Hematopoietic multipotent progenitor cell treated with erythropoietin and hydrocortisone succinate and interleukin-3 and kit ligand, for 4 days (in vitro differentiated cells): ENCODE measurements at regions not wholly inside any gene's neighbourhood (a gene's known extent, or its start where the extent isn't known, plus 50 kb on each side); places are given as distances from the start of the nearest gene placed in this dataset.

ENCODE experiments used
- DNase-seq: peaks from one replicate; pipeline ENCODE4 v3.0.0-alpha.2; 2015

DNA sequence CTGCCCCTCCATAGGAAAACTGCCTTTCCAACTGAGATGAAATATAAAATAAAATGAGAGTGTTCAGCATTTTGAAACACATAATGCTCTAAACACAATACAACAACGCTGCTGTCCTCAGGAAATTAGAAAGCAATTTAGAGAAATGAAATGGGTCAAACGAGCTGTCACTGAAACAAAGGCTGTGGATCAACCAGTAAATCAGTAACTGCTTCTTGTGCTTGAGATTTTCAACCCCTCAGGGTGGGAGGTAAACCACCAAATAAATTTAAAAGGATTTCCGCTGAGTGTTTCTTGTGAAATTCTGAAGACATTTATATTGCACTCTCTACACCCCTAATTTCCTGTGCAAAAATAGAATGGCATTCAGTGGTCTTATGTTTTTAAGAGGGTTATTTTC lies 657.1 kb upstream of the SEL1L start:
- no peak for DNase-seq

DNA sequence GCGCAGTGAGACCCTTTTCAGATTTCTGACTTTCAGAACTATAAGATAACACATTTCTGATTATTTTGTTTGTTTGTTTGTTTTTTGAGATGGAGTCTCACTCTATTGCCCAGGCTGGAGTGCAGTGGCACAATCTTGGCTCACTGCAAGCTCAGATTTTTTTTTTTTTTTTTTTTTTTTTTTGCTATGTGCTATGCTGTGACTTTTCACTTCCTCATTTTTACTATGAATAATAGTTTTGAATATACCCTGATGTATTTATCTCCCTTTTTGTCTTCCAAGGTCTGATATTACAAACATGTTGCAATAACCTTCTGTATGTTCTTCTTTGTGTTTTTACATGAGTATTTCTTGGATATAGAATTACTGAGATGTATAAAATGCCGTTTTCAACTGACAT lies 658.7 kb upstream of the SEL1L start:
- DNase-seq: no peak

DNA sequence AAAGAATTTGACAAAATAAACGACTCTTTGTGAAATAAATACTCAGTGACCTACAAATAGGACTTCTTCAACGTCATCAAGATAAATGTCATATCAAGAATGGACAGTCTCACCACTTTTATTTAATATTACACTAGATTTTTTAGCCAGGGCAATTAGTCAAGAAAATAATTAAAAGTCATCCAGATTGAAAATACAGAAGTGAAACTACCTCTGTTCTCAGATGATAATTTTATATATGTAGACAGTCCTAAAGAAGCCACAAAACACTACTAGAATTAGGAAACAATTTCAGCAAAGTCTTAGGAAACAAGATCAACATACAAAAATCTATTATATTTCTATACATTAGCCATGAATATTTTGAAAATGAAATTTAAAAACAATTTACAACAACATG lies 689.6 kb upstream of the SEL1L start:
- no peak for DNase-seq

DNA sequence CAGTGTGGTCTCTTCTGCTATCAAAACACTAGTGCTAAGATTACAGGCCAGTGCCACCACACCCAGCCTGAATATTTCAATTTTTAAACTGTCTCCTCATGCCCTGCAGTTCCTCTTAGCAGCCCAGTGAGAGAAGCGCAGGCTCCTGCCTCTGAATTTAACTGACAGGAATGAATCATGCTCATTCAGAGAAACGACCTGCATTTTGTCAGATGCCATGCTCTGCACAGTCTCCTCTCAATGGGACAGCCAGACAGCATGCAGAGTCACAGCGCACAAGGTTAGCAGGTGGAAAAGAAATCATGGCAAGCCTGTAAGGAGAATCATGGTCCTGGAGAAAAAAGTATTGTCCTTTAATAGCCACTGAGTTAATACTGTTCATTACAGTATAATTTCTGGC lies 691.0 kb upstream of the SEL1L start:
- DNase-seq: no peak

DNA sequence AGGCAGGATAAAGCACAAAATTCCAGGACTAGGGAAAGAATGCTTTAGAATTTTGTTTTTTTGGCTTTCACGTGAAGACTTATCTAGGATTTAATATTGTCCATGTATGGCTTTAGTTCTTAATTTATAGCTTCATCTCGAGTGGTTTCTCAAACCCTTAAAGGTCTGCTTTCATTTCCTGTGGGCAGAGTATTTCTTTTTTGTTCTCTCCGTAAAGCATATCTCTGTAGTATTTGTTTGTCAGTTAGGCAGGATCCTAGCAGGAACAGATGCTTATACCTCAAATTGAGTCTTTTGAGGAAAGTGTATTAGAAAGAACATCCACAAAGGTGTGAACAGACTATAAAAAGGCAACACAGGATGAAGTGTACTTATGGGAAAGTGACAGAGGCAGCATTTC lies 697.1 kb upstream of the SEL1L start:
- no peak for DNase-seq

- DNase-seq: no peak
Observed at GRCh38 chr14:82238649-82239048, 705.0 kb upstream of the SEL1L start.

- DNase-seq: no peak
Observed at GRCh38 chr14:82239223-82239622, 705.6 kb upstream of the SEL1L start.

GRCh38 chr14:82244791-82245190 lies 711.1 kb upstream of the SEL1L start:
- DNase-seq: no peak

- no peak for DNase-seq
Observed at GRCh38 chr14:82251494-82251893, 717.8 kb upstream of the SEL1L start.

GRCh38 chr14:82270286-82270685 lies 736.6 kb upstream of the SEL1L start:
- no peak for DNase-seq

GRCh38 chr14:82298811-82299210 lies 765.2 kb upstream of the SEL1L start:
- no peak for DNase-seq

- DNase-seq: no peak
Observed at GRCh38 chr14:82309199-82309598, 775.5 kb upstream of the SEL1L start.

- DNase-seq: no peak
Observed at GRCh38 chr14:82313889-82314288, 780.2 kb upstream of the SEL1L start.

- DNase-seq: no peak
Observed at GRCh38 chr14:82328442-82328841, 794.8 kb upstream of the SEL1L start.

DNA sequence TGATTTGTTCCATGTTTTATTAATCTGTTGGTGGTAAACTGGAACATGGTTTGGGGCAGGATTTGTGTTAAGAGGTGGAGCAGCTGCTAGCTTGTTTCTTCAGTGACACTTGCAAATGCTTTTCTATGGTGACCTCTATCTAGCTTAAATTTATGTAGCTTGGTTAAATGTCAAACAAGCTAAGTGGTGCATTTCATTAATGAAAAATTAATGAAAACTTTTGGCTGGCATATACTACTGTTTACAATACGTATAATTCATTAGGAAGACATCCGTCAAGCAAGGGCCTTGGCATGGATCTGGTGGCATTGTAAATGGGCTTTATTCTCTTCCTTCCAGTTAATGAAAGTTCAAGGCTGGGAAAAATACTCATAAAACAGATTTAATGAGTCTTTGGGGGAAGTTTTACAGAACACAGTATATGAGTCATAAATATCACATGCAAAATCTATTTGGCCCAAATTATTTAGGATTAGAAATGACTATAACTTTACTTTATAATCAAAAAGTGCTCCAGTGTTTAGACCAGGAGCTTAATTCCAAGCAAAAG lies 807.7 kb upstream of the SEL1L start:
- no peak for DNase-seq

- DNase-seq: no peak
Observed at GRCh38 chr14:82342596-82342995, 808.9 kb upstream of the SEL1L start.

- no peak for DNase-seq
Observed at GRCh38 chr14:82345184-82345583, 811.5 kb upstream of the SEL1L start.

GRCh38 chr14:82354126-82354525 lies 820.5 kb upstream of the SEL1L start:
- DNase-seq: no peak

GRCh38 chr14:82359201-82359600 lies 825.5 kb upstream of the SEL1L start:
- DNase-seq: no peak

DNA sequence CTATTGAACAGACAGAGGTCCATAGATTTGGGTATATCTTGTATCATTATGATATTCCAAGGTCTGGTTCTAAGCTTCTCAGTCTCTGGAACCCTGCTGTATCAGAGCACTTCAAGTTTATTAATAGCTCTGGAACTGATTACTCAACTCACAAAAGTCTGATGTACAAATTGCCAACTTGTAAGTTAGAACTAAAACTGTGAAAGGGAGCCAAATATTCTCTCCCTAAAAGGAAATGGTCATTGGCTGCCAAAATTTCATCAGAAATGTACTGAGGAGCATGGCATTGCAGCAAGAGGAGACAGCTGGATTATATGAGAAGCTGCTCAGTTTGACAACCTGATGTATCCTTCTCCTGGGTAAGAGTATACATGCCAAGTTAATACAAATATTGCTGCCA lies 828.8 kb upstream of the SEL1L start:
- no peak for DNase-seq

DNA sequence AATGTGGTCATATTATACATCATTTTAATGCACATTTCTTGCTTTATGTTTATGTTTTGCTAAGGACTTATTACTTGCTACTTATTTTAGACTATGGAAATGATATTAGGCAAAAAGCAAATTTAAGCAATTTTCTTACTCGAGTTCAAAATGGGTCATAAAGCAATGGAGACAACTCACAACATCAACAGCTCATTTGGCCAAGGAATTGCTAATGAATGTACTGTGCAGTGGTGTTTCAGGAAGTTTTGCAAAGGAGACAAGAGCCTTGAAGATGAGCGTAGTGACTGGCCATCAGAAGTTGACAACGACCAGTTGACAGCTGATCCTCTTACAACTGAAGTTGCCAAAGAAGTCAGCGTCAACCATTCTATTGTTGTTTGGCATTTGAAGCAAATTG lies 831.8 kb upstream of the SEL1L start:
- DNase-seq: no peak

GRCh38 chr14:82366803-82367202 lies 833.1 kb upstream of the SEL1L start:
- no peak for DNase-seq

DNA sequence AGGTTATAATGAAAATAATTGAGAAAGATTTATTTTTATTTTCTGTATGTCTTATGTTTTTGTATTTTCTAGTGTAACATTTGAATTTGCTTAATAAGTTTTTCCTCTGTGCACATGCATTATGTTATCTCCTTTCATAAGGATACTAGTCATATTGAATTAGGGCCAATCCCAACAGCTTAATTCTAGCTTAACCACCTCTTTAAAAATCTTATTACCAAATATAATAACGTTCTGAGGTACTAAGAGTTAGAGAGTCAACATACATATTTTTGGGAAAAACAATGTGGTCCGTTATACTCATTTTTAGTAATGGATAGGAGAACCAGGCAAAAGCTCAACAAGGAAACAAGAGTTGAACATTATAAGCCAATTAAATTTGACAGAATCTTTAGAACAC lies 845.6 kb upstream of the SEL1L start:
- DNase-seq: no peak

DNA sequence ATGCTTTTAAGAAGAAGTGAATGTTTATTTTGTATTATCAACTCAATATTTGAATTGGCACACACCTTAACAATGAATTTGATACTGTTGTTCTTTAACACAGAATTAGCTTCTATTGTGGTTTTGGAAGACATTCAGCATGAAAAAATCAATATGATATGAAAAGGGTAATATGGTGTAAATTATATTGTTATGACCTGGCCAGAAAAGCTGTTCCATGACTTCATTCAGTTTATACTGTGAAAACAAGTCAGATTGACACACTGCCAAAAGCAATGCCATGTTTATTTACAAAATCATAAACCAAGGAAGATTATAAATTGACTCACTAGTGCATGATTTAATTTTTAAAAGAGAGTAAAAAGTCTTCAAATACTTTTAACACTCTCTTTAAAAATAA lies 851.4 kb upstream of the SEL1L start:
- DNase-seq: no peak

DNA sequence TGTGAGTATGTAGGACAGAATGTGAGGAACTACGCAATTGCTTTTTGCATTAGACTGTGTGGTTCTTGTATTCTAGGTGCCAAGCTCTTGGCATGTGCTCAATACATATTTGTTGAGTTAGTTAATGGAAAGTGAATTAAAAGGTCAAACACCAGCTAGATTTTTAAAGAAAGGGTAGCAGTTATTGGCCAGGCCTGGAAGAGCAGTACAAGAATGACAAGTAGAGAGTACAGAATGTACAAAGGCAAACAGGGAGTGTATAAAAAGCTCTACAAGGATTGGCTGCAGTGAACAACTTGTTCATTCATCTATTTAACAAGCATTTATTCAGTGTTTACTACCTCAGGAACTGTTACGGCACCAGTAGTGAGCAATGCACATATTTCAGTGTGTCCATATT lies 854.0 kb upstream of the SEL1L start:
- no peak for DNase-seq

DNA sequence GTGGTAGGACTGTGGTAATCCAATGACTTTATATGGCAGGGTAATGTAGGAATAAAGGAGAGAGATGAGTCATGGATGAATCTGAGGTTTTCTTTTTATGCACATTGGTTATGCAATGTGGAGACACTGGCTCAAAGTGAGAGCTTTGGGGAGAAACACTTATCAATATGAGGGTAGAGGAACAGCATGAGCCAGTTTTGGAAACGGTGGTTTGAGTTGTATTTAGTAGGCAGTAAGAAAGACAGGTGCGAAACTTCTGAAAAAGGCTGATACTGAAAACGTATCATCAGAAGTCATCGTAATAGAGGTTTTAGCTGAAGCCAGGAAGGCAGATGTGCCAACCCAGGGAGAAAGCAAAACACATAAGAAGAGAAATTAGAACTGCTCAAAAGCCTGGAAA lies 854.8 kb upstream of the SEL1L start:
- no peak for DNase-seq
